GM23248 (cell line): ENCODE measurements at regions not wholly inside any gene's neighbourhood (a gene's known extent, or its start where the extent isn't known, plus 50 kb on each side); places are given as distances from the start of the nearest gene placed in this dataset.
"Not testable (repeated sequence)": the region's sequence is repeated elsewhere in the genome, so short reads cannot be mapped to it uniquely, and the experiment has no call there.

Experiments
- DNase-seq: peaks from one replicate; pipeline ENCODE4 v3.0.0-alpha.2; 2015
- H2AFZ ChIP-seq: fragments of 200-600 bp; sonication (generic); 2 replicates; pipeline ENCODE4 v1.6.1; 2016; ENCODE audit warnings: antibody characterized with exemption
- H3F3A ChIP-seq: fragments of 200-600 bp; sonication (generic); 2 replicates; pipeline ENCODE4 v1.6.1; 2016; ENCODE audit warnings: mild to moderate bottlenecking, antibody characterized with exemption, mixed run types; ENCODE audit not compliant: insufficient read depth
- H3K27ac ChIP-seq: fragments of 200-600 bp; sonication (generic); 2 replicates; pipeline ENCODE4 v1.5.1; 2016; ENCODE audit warnings: mild to moderate bottlenecking
- H3K27me3 ChIP-seq: fragments of 200-600 bp; sonication (generic); replicated peaks from 2 replicates; pipeline ENCODE4 v1.6.1; 2016; ENCODE audit warnings: mild to moderate bottlenecking; ENCODE audit not compliant: insufficient read depth
- H3K36me3 ChIP-seq: fragments of 200-600 bp; sonication (generic); 2 replicates; pipeline ENCODE4 v1.6.1; 2016; ENCODE audit warnings: low read depth, mild to moderate bottlenecking
- H3K4me1 ChIP-seq: fragments of 200-600 bp; sonication (generic); 2 replicates; pipeline ENCODE4 v1.6.1; 2016; ENCODE audit warnings: mild to moderate bottlenecking; ENCODE audit not compliant: insufficient read depth
- H3K4me2 ChIP-seq: fragments of 200-600 bp; sonication (generic); one replicate; pipeline ENCODE4 v1.6.1; 2016; ENCODE audit warnings: mild to moderate bottlenecking; ENCODE audit not compliant: unreplicated experiment
- H3K4me3 ChIP-seq: fragments of 200-600 bp; sonication (generic); 2 replicates; pipeline ENCODE4 v1.5.1; 2016; ENCODE audit warnings: mild to moderate bottlenecking
- H3K79me2 ChIP-seq: fragments of 200-600 bp; sonication (generic); 2 replicates; pipeline ENCODE4 v1.6.1; 2016; ENCODE audit warnings: mild to moderate bottlenecking; ENCODE audit not compliant: insufficient read depth
- H3K9ac ChIP-seq: fragments of 200-600 bp; sonication (generic); 2 replicates; pipeline ENCODE4 v1.6.1; 2016; ENCODE audit warnings: mild to moderate bottlenecking
- H3K9me2 ChIP-seq: fragments of 200-600 bp; sonication (generic); 2 replicates; pipeline ENCODE4 v1.6.1; 2016; ENCODE audit warnings: mixed run types, mild to moderate bottlenecking, moderate library complexity; ENCODE audit not compliant: insufficient read depth
- H3K9me3 ChIP-seq: fragments of 200-600 bp; sonication (generic); one replicate; pipeline ENCODE4 v1.6.1; 2017; ENCODE audit warnings: low read depth
- H4K20me1 ChIP-seq: fragments of 200-600 bp; sonication (generic); 2 replicates; pipeline ENCODE4 v1.6.0; 2016; ENCODE audit not compliant: insufficient read depth
- EZH2 ChIP-seq: fragments of 200-600 bp; sonication (generic); IDR thresholded peaks from 2 replicates; pipeline ENCODE4 v1.6.1; 2018; ENCODE audit warnings: antibody characterized with exemption, mild to moderate bottlenecking; ENCODE audit not compliant: insufficient read depth, poor library complexity, severe bottlenecking
- EZH2phosphoT487 ChIP-seq: fragments of 200-600 bp; sonication (generic); IDR thresholded peaks from 2 replicates; pipeline ENCODE4 v1.6.1; 2018; ENCODE audit warnings: antibody characterized with exemption, moderate library complexity, mild to moderate bottlenecking, low read depth; ENCODE audit not compliant: insufficient read depth
- WGBS, 2 experiments: methylation state at CpG; one replicate each; pipeline ENCODE4 v1.1.6; 2015 to 2017; ENCODE audit warnings: low lambda C conversion rate in 2 of 2, low coverage in 1 of 2; ENCODE audit errors: missing lambda C conversion rate in 2 of 2; 5-methylcytosine and 5-hydroxymethylcytosine counted together
- in situ Hi-C: fragments of 300-500 bp; cut with MboI; formaldehyde crosslinking; loops from 2 replicates; pipeline ENCODE4 v1.15.0; 2020

DNA sequence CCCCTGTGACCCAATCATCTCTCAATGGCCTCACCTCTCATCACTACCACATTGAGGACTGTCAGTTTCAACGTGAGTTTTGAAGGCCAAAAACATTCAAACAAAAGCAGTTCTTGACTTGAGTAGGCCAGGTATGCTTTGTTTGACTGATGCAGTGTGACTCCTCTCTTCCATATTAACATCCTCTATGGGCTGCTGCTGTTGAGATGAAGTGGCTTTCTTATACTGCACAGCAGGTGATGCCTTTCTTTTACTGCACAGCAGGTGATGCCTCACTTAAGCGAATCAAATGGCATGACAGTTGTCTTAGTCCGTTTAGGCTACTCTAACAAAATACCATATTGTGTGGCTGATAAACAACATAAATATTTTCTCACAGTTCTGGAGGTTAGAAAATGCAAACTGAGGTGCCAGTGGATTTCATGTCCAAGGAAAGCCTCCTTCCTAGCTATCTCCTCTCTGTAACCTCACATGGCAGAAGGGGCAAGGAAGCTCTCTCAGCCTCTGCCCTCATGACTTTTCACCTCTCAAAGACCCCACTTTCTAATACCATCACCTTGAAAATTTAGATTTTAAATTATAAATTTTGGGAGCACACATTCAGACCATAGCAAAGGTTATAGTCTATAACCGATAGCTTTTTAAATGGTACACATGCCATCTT, 2267.9 kb upstream of the AGA start:
- Histone ChIP-seq H3K4me1 (no peaks in the 10 kb centered on the region), H3F3A (no peaks in the 10 kb centered on the region), H3K4me2 (no peak overlapping the region), H3K9ac (no peak overlapping the region), H3K9me3 (no peaks in the 10 kb centered on the region), H3K9me2 (no peaks in the 10 kb centered on the region), H2AFZ (no peak overlapping the region), H3K36me3 (no peaks in the 10 kb centered on the region), H3K27me3 (no peaks in the 10 kb centered on the region), H3K27ac (no peak overlapping the region), H3K79me2 (no peaks in the 10 kb centered on the region), H4K20me1 (no peaks in the 10 kb centered on the region), H3K4me3 (no peak overlapping the region)
- TF ChIP-seq EZH2phosphoT487 (no peak), EZH2 (no peak)
- no peak for DNase-seq
- in situ Hi-C loops, result no loop called here
- 18 to 26% methylated on average over 4 of the region's 4 CpGs for WGBS, 2 experiments

DNA sequence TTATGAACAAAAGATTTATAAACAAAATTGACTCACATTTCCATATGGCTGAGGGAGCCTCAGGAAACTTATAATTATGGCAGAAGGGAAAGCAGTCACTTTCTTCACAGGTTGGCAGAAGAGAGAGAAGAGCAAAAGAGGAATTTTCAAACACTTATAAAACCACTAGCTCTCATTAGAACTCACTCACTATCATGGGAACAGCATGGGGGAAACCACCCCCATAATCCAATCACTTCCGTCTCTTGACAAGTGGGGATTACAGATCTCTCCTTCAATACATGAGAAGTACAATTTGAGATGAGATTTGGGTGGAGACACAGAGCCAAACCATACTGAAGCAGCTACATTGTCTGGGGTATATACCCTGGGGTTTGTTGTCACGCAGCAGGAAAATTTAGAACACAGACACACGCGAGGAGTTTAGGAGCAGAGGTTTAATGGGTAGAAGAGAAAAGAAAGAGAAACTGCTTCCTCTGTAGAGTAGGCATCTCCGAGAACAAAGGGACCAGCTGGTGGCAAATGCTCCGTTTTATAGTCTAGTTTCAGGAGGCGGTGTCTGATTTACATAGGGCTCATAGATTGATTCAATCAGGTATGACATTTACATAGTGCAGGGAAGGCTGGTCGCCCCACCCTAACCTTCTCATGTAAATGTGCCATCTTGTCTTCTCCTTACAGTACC, 2277.7 kb upstream of the AGA start:
- 23 to 28% methylated on average over 8 of the region's 8 CpGs for WGBS, 2 experiments
- H3K9ac ChIP-seq, result no peak overlapping the region

DNA sequence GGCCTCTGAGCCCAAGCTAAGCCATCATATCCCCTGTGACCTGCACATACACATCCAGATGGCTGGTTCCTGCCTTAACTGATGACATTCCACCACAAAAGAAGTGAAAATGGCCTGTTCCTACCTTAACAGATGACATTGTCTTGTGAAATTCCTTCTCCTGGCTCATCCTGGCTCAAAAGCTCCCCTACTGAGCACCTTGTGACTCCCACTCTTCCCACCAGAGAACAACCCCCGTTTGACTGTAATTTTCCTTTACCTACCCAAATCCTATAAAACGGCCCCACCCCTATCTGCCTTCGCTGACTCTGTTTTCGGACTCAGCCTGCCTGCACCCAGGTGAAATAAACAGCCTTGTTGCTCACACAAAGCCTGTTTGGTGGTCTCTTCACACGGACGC, 2284.3 kb upstream of the AGA start:
- H4K20me1 ChIP-seq, H3K4me2 ChIP-seq, H3K27ac ChIP-seq, in situ Hi-C loops, H3K36me3 ChIP-seq, H3K9ac ChIP-seq, H3K4me3 ChIP-seq, H3K79me2 ChIP-seq, DNase-seq, H3K4me1 ChIP-seq, H3K9me3 ChIP-seq, H3F3A ChIP-seq, H2AFZ ChIP-seq, H3K27me3 ChIP-seq, H3K9me2 ChIP-seq: not testable (repeated sequence)
- WGBS, 2 experiments, result 16 to 21% methylated on average over 6 of the region's 6 CpGs

More for the DNA sequence above, 2277.7 kb upstream of the AGA start:
- Histone ChIP-seq H3K4me1 (no peaks in the 10 kb centered on the region), H3K4me2 (no peak overlapping the region), H3F3A (no peaks in the 10 kb centered on the region), H3K4me3 (no peak overlapping the region), H3K27ac (no peak overlapping the region), H3K36me3 (no peaks in the 10 kb centered on the region), H4K20me1 (no peaks in the 10 kb centered on the region), H3K27me3 (no peaks in the 10 kb centered on the region), H2AFZ (no peak overlapping the region), H3K9me2 (no peaks in the 10 kb centered on the region), H3K79me2 (no peaks in the 10 kb centered on the region), H3K9me3 (no peaks in the 10 kb centered on the region)
- TF ChIP-seq EZH2, result no peak
- TF ChIP-seq EZH2phosphoT487, result no peak
- DNase-seq, result no peak
- in situ Hi-C loops, result no loop called here

DNA sequence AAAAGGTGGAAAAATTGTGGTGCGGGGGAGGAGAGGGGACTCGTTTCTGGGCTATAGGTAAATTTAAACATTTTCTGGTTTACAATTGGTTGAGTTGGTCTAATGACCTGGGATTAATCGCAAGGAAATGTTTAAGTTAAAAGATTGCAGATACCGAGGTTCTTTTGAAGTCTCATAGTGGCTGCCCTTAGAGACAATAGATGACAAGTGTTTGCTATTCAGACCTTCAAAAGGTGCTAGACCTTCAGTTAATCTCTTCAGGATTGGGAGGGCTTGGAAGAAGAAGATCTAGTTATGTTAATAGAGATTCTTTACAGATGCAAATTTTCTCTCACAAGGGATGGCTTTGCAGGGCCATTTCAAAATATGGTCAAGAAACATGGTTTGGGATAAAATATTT, 2286.1 kb upstream of the AGA start:
- Histone ChIP-seq H3K27ac (no peak overlapping the region), H2AFZ (no peak overlapping the region), H3K4me3 (no peak overlapping the region), H3K9me2 (no peaks in the 10 kb centered on the region), H3K36me3 (no peaks in the 10 kb centered on the region), H3F3A (no peaks in the 10 kb centered on the region), H3K9ac (no peak overlapping the region), H3K4me2 (no peak overlapping the region), H3K9me3 (no peaks in the 10 kb centered on the region), H3K27me3 (no peaks in the 10 kb centered on the region), H4K20me1 (no peaks in the 10 kb centered on the region), H3K4me1 (no peaks in the 10 kb centered on the region), H3K79me2 (no peaks in the 10 kb centered on the region)
- DNase-seq, result no peak
- TF ChIP-seq EZH2, result no peak
- no peak for TF ChIP-seq EZH2phosphoT487
- in situ Hi-C loops, result no loop called here
- WGBS, 2 experiments, result 29 to 41% methylated on average over 4 of the region's 4 CpGs

DNA sequence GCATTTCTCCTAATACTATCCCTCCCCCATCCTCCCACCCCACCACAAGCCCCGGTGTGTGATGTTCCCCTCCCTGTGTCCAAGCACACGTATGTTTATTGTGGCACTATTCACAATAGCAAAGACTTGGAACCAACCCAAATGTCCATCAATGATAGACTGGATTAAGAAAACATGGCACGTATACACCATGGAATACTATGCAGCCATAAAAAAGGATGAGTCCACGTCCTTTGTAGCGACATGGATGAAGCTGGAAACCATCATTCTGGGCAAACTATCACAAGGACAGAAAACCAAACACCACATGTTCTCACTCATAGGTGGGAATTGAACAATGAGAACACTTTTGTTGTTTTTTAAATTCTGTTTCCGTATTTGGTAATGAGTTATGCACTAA, 2294.6 kb upstream of the AGA start:
- H3K4me3 ChIP-seq, H3K9ac ChIP-seq, H3K27me3 ChIP-seq, H3K27ac ChIP-seq, H3K9me3 ChIP-seq, DNase-seq, H3K36me3 ChIP-seq, H3F3A ChIP-seq, H3K9me2 ChIP-seq, H3K79me2 ChIP-seq, H2AFZ ChIP-seq, H3K4me1 ChIP-seq, in situ Hi-C loops, H3K4me2 ChIP-seq, H4K20me1 ChIP-seq: not testable (repeated sequence)
- 46 to 52% methylated on average over 6 of the region's 6 CpGs for WGBS, 2 experiments
